Trophoblast cell (in vitro differentiated cells and primary cell): ENCODE measurements at regions not wholly inside any gene's neighbourhood (a gene's known extent, or its start where the extent isn't known, plus 50 kb on each side); places are given as distances from the start of the nearest gene placed in this dataset.

Experiments used
- DNase-seq, 2 donors: peaks; one replicate each; pipeline ENCODE4 v3.0.0-alpha.2; 2016
- H2AFZ ChIP-seq: 2 replicates; pipeline ENCODE4 v1.6.1; 2013; ENCODE audit warnings: low read length, moderate library complexity, mild to moderate bottlenecking; ENCODE audit not compliant: insufficient read depth, poor library complexity
- H2AK5ac ChIP-seq: 2 replicates; pipeline ENCODE4 v1.6.1; 2013; ENCODE audit warnings: mild to moderate bottlenecking, low read length
- H2BK120ac ChIP-seq: 2 replicates; pipeline ENCODE4 v1.6.1; 2013; ENCODE audit warnings: low read length, mild to moderate bottlenecking, moderate library complexity; ENCODE audit not compliant: insufficient read depth, poor library complexity
- H2BK12ac ChIP-seq: 2 replicates; pipeline ENCODE4 v1.6.1; 2013; ENCODE audit warnings: mild to moderate bottlenecking, low read length, moderate library complexity
- H2BK5ac ChIP-seq: 2 replicates; pipeline ENCODE4 v1.6.1; 2013; ENCODE audit warnings: low read length, low read depth, moderate library complexity, mild to moderate bottlenecking; ENCODE audit not compliant: poor library complexity
- H3K14ac ChIP-seq: 2 replicates; pipeline ENCODE4 v1.6.1; 2013; ENCODE audit warnings: mild to moderate bottlenecking, low read length
- H3K18ac ChIP-seq: 2 replicates; pipeline ENCODE4 v1.6.1; 2013; ENCODE audit warnings: mild to moderate bottlenecking, low read length
- H3K23ac ChIP-seq: 2 replicates; pipeline ENCODE4 v1.6.1; 2013; ENCODE audit warnings: low read length
- H3K27ac ChIP-seq: 2 replicates; pipeline ENCODE4 v1.5.1; 2013; ENCODE audit warnings: low read depth, mild to moderate bottlenecking, inconsistent platforms, low read length, moderate library complexity
- H3K27me3 ChIP-seq: 2 replicates; pipeline ENCODE4 v1.6.1; 2013; ENCODE audit warnings: inconsistent platforms, mild to moderate bottlenecking, low read length, moderate library complexity; ENCODE audit not compliant: insufficient read depth
- H3K36me3 ChIP-seq, 2 experiments: 1 replicate in 1 of 2; 2 replicates in 1 of 2; pipeline ENCODE4 v1.6.1; 2013; ENCODE audit warnings: low read length in 2 of 2, mild to moderate bottlenecking in 2 of 2, moderate library complexity in 1 of 2; ENCODE audit not compliant: insufficient read depth in 2 of 2, control insufficient read depth in 1 of 2
- H3K4ac ChIP-seq: 2 replicates; pipeline ENCODE4 v1.6.1; 2013; ENCODE audit warnings: low read depth, mild to moderate bottlenecking, low read length, moderate library complexity
- H3K4me1 ChIP-seq, 2 experiments: 1 replicate in 1 of 2; 2 replicates in 1 of 2; pipeline ENCODE4 v1.6.1; 2013; ENCODE audit warnings: low read length in 2 of 2, mild to moderate bottlenecking in 2 of 2, moderate library complexity in 1 of 2; ENCODE audit not compliant: insufficient read depth in 2 of 2, control insufficient read depth in 1 of 2
- H3K4me2 ChIP-seq: 2 replicates; pipeline ENCODE4 v1.6.1; 2013; ENCODE audit warnings: inconsistent platforms, mild to moderate bottlenecking, low read length, moderate library complexity
- H3K4me3 ChIP-seq: 2 replicates; pipeline ENCODE4 v1.5.1; 2013; ENCODE audit warnings: mild to moderate bottlenecking, low read depth, low read length, inconsistent platforms
- H3K79me1 ChIP-seq: one replicate; pipeline ENCODE4 v1.6.1; 2013; ENCODE audit warnings: low read length
- H3K79me2 ChIP-seq: 2 replicates; pipeline ENCODE4 v1.6.1; 2013; ENCODE audit warnings: low read length, mild to moderate bottlenecking; ENCODE audit not compliant: control insufficient read depth, insufficient read depth, poor library complexity
- H3K9ac ChIP-seq: 2 replicates; pipeline ENCODE4 v1.6.1; 2013; ENCODE audit warnings: mild to moderate bottlenecking, low read length
- H3K9me3 ChIP-seq: 2 replicates; pipeline ENCODE4 v1.6.1; 2013; ENCODE audit warnings: low read depth, mild to moderate bottlenecking, control low read depth, inconsistent platforms, low read length; ENCODE audit not compliant: insufficient read depth
- H4K12ac ChIP-seq: 2 replicates; pipeline ENCODE4 v1.6.1; 2013; ENCODE audit warnings: low read depth, mild to moderate bottlenecking, low read length, moderate library complexity
- H4K8ac ChIP-seq: 2 replicates; pipeline ENCODE4 v1.6.1; 2013; ENCODE audit warnings: low read depth, mild to moderate bottlenecking, low read length, moderate library complexity
- H4K91ac ChIP-seq: one replicate; pipeline ENCODE4 v1.6.1; 2013; ENCODE audit warnings: low read depth, mild to moderate bottlenecking, low read length, moderate library complexity
- WGBS: extraction: QIAGEN DNeasy Blood & Tissue Kit; methylation state at CpG from one replicate; pipeline ENCODE4 v1.1.7; 2013; ENCODE audit warnings: missing lambda C conversion rate; ENCODE audit not compliant: insufficient read length, insufficient coverage; ENCODE audit errors: extremely low coverage; 5-methylcytosine and 5-hydroxymethylcytosine counted together

DNA sequence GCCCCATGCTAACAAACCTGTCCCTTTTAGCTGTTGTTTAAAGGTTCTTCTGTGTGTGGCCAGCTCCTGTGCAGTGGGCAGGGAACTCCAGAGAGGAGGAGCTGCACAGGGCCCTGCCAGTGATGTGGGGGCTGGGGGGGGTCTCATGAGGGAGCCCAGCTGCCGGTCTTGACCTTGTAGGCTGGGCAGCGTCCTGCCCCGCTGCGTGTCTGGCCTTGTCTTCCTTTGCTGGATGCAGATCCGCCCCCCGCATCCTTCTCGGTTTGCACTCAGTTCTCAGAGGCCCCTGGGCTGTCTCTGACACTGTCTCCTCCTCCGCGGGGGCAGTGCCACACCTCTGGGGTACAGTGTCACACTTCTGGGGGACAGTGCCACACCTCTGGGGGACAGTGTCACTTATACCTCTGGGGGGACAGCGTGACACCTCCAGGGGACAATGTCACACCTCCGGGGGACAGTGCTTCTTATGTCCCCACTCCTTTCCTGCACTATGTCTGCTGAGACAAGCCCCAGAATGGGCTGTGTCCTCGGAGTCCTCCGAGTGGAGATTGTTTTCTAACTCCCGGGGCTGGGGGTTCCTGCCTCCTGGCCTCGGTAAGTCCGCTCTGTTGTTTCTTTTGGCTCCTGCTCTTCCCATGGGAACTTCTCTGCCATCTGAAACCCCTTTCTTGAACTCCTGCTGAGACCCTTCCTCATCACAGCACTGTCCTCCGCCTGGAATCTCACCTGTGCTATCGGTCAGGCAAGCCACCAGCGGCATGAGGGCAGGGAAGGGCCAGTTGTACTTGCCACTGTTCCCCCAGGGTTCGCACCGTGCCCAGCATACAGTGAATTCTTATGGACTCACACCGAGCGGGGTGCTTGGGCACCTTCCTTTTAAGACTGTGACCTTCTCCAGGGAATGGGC lies 788.3 kb downstream of the TBC1D22A start:
- Histone ChIP-seq H3K9me3 (peaks cover 73% of the 10 kb centered on the region), H3K79me2 (no peaks in the 10 kb centered on the region), H3K4me3 (no peak overlapping the region), H2AK5ac (no peak overlapping the region), H2AFZ (no peak overlapping the region), H3K27me3 (no peaks in the 10 kb centered on the region), H3K18ac (no peak overlapping the region), H3K4me1 (no peaks in the 10 kb centered on the region), H4K8ac (no peak overlapping the region), H3K79me1 (no peaks in the 10 kb centered on the region), H2BK12ac (no peak overlapping the region), H4K91ac (no peak overlapping the region), H3K27ac (no peak overlapping the region), H4K12ac (no peak overlapping the region), H3K9ac (no peak overlapping the region), H3K36me3 (no peaks in the 10 kb centered on the region), H2BK5ac (no peak overlapping the region), H3K4me2 (no peak overlapping the region), H2BK120ac (no peak overlapping the region), H3K4ac (no peak overlapping the region), H3K23ac (no peak overlapping the region), H3K14ac (no peak overlapping the region)
- no CpG with 5 or more reads among the region's 23 CpGs for WGBS
- no peak for DNase-seq

DNA sequence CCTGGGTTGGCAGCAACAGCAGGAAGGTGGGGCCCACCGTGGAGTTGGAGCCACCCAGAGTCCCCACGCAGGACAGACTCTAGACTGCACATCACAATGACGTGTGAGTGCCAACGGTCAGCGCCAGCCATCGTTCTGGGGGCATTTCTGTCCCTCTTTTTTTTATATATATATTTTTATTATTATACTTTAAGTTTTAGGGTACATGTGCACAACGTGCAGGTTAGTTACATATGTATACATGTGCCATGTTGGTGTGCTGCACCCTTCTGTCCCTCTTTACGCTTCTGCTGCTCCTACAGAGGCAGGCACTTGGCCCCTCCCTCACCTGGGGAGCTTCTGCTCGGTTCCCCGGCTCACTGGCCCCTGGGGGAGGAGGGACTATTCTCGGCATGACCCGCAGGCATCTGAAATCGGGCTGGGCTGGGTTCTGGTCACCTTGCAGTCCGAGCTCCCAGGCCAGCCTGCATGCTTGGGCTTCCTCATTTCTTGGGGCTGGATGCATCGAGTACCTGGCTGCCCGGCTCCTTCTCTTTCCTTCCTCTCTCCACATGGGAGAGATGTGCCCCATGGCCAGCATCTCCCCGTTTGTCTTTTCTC lies 787.4 kb downstream of the TBC1D22A start:
- DNase-seq: no peak
- no peak overlapping the region for H3K9ac ChIP-seq
- H3K23ac ChIP-seq: no peak overlapping the region
- no peaks in the 10 kb centered on the region for H3K79me1 ChIP-seq
- H3K9me3 ChIP-seq: peaks cover 77% of the 10 kb centered on the region
- no peak overlapping the region for H2AK5ac ChIP-seq
- no peak overlapping the region for H3K27ac ChIP-seq
- no peak overlapping the region for H2BK120ac ChIP-seq
- H2BK5ac ChIP-seq: no peak overlapping the region
- no peak overlapping the region for H3K18ac ChIP-seq
- no peak overlapping the region for H2AFZ ChIP-seq
- H3K79me2 ChIP-seq: no peaks in the 10 kb centered on the region
- no peak overlapping the region for H3K14ac ChIP-seq
- no peak overlapping the region for H3K4me2 ChIP-seq
- no peak overlapping the region for H4K12ac ChIP-seq
- H3K4me1 ChIP-seq: no peaks in the 10 kb centered on the region
- H4K8ac ChIP-seq: no peak overlapping the region
- H3K4me3 ChIP-seq: no peak overlapping the region
- H2BK12ac ChIP-seq: no peak overlapping the region
- WGBS: no CpG with 5 or more reads among the region's 17 CpGs
- H4K91ac ChIP-seq: no peak overlapping the region
- no peaks in the 10 kb centered on the region for H3K27me3 ChIP-seq
- no peak overlapping the region for H3K4ac ChIP-seq
- no peaks in the 10 kb centered on the region for H3K36me3 ChIP-seq

DNA sequence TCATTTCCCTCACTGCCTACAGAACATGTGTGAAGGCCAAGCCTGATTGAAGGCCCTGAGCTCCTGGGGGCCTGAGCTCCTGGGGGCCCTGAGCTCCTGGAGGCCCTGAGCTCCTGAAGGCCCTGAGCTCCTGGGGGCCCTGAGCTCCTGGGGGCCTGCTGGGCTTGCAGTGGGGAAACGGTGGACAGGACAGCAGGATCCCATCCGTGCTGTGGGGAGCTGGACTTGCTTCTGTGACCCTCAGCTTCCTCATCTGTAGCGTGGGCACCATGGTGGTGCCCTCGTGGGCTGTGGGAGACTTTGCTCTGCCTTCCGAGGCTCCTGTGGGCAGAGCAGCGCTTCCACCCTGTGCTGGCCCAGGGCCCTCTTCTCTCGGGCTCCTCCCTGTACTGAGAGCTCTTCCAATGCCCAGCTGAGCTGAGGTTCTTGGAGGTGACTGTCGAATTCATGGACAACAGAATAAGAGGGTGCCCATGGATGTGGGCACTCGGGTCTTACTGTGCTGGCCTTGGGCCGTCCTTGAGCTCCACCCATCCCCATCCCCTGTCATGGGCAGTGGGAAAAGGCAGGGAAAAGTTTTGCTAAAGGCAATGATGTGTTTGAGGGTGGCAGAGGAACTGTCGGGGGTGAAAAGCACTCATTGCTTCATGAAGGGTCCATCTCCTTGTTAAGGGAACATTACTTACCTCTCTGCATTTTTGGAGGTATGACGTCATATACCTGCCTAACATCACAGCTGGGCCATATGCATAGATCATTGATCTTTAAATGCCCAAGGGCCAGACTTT lies 786.7 kb downstream of the TBC1D22A start:
- no peak overlapping the region for H4K91ac ChIP-seq
- H3K4ac ChIP-seq: no peak overlapping the region
- H3K9ac ChIP-seq: no peak overlapping the region
- no peak overlapping the region for H2AK5ac ChIP-seq
- no peak overlapping the region for H3K4me3 ChIP-seq
- H3K79me1 ChIP-seq: no peaks in the 10 kb centered on the region
- H4K8ac ChIP-seq: no peak overlapping the region
- no peak overlapping the region for H3K23ac ChIP-seq
- H3K27ac ChIP-seq: no peak overlapping the region
- peaks cover 80% of the 10 kb centered on the region for H3K9me3 ChIP-seq
- H3K4me1 ChIP-seq: no peaks in the 10 kb centered on the region
- H3K79me2 ChIP-seq: no peaks in the 10 kb centered on the region
- no peak overlapping the region for H3K4me2 ChIP-seq
- WGBS: no CpG with 5 or more reads among the region's 12 CpGs
- no peaks in the 10 kb centered on the region for H3K36me3 ChIP-seq
- no peak overlapping the region for H2AFZ ChIP-seq
- H2BK5ac ChIP-seq: no peak overlapping the region
- no peak overlapping the region for H3K14ac ChIP-seq
- H2BK120ac ChIP-seq: no peak overlapping the region
- H4K12ac ChIP-seq: no peak overlapping the region
- H3K27me3 ChIP-seq: no peaks in the 10 kb centered on the region
- no peak for DNase-seq
- H3K18ac ChIP-seq: no peak overlapping the region
- no peak overlapping the region for H2BK12ac ChIP-seq

DNA sequence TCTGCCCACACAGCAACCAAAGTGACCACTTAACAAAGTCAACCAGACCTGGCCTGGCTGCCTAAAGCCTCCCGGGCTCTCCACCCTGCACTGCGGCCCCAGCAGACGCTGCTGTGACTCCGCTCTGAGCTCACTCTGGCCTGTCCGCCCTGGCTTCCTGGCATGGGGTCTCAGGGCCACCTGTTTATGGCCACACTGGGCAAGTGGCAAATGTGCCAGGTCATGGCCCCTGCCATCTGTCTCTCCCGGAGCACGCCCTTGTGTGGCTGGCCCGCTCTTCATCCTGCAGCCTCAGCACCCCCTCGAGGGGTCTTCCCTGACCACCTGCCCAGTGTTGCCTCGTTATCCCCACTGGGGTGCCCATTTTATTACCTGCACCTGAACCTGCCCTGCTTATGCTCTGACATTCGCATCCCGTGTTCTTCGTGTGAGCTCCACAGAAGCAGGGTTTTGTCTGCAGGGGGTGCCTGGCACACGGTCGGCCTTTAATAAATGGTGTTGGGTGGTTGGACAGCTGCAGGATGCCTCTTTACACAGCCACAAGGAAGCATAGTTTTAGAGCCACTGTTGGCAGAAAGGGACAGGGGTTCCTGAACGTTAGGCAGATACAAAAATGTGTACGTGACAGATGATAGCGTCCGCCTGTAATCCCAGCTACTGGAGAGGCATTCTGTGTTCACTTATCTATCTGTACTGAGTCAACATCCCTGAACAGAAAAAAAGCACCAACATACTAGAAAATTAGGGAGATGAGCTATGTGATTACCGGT lies 785.6 kb downstream of the TBC1D22A start:
- Histone ChIP-seq H2AK5ac (no peak overlapping the region), H3K4me1 (no peaks in the 10 kb centered on the region), H3K36me3 (no peaks in the 10 kb centered on the region), H2BK5ac (no peak overlapping the region), H3K4me3 (no peak overlapping the region), H3K23ac (no peak overlapping the region), H3K4me2 (no peak overlapping the region), H3K14ac (no peak overlapping the region), H3K27me3 (no peaks in the 10 kb centered on the region), H2AFZ (no peak overlapping the region), H2BK12ac (no peak overlapping the region), H3K79me1 (no peaks in the 10 kb centered on the region), H2BK120ac (no peak overlapping the region), H4K91ac (no peak overlapping the region), H3K9me3 (peaks cover 78% of the 10 kb centered on the region), H3K4ac (no peak overlapping the region), H4K8ac (no peak overlapping the region), H3K27ac (no peak overlapping the region), H4K12ac (no peak overlapping the region), H3K79me2 (no peaks in the 10 kb centered on the region), H3K9ac (no peak overlapping the region), H3K18ac (no peak overlapping the region)
- WGBS: no CpG with 5 or more reads among the region's 20 CpGs
- no peak for DNase-seq
